Right renal cortex interstitium (tissue), 3 donors: ENCODE measurements at regions not wholly inside any gene's neighbourhood (a gene's known extent, or its start where the extent isn't known, plus 50 kb on each side); places are given as distances from the start of the nearest gene placed in this dataset.

Source experiments
- DNase-seq, 3 donors: peaks; one replicate each; pipeline ENCODE4 v3.0.0-alpha.2; 2013; ENCODE audit warnings: low read depth in 3 of 3, low spot score in 2 of 3

DNA sequence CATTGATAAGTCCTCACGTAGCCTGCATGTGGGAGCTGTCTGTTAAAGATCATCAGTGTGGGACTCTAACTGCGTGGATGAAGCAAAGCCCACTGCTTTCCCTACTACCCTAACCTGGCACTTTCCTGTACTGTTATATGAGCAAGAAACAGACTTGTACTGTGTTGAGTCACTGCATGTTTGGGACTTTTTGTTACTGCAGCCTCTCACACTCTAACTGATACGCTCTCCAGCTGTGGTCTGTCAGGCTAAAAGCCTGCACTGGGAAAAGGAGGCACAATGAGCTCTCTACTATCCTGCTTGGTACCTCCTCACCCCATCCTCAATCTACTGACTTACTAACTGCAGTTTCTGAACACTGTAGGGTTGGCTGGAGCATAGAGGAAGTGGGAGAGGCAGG lies 93.7 kb upstream of the PLET1 start:
- no peak for DNase-seq

DNA sequence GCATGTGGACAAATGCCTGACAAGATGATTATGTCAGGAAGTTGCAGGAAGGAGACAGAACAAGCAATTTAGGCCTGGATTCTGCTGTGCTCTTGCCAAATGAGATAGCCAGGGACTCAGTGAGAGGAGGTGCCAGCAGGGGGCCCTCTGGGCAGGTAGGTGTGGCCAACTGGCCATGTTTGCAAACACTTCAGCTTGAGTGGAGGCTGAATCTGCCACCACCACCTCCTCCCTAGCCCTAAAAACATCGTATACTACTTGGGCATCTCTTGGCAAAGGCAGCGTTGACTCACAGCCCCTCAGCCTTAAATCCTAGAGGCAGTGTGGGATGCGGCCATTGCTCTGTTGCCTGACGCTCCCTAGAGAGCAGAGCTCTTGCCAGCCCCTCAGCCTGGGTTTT lies 95.1 kb upstream of the PLET1 start:
- DNase-seq, result no peak

DNA sequence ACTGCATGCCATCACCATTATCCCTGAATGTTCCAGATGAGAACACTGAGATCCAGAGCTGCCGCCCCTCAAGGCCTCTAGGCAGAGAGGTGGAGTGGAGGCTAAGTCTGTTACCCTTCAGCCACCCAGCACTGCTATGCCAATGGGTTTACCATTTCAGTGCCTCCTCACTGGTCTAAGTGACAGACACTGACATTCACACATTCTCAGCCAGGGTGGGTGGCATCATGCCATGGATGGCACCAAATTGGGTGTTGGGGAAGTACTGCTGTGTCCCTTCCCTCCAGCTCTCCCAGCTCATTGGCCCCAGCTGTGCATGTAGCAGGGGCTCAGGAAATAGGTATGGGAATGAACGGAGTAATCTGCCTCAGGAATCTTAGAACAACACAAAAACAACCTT lies 96.8 kb upstream of the PLET1 start:
- no peak for DNase-seq

DNA sequence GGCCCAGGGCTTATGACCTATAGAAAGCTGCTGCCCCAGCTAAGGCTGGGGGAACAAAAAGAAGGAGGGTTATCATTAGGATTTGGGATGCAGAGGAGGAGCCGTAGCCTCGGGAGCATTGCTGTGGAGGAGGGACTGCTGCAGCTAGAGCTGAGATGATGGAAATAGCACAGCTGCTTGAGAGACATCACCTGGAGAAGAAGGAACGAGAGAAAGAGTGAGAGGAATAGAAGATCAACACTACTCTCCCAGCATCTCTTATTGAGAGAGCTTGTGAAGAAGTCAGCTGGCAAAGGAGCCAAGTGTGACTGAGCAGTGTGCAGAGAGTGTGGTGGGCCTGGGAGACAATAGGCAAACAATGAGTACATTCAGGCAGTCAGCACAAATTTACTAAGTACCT lies 100.7 kb upstream of the PLET1 start:
- no peak for DNase-seq

DNA sequence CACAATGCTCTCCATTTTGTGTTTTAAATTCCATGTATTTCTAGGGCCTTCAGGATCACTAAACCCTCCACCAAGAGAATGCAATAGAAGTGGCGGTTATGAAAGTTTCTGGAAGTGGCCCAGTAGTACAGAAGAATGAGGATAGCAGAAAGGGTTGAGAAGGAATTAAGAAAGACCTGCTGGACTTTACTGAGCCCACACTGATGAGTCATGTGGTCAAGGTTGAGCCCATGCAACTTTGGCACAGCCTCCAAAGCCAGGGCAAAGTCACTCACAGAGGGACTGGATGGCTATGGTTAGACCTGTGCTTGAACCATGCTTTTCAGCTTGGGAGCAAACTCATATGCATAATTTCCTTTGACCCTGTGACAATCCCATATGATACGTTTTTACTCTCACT lies 102.9 kb upstream of the PLET1 start:
- DNase-seq, result no peak

DNA sequence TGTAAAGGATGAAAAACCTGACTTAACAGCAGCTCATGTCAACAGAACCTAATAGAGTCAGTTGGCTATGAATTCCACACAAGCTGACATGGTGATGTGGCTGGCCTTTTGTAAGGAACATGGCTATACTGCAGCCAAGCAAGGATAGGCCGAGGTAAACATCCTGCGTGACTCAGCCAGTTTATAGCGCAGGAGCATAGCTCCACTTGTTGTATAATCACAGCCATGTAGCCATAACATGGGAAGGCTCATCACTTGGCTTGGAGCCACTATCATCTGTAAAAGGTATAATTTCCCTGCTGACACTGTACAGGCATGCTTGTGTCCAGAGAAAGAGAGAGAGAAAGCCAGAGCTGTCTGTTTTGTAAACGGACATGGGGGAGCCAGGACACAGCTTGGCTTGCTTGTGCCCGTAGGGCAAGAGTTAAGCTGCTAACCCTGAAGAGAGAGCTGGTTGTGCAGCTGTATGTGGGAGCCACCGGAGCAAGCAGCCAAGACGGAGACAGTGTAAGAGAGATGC lies 104.4 kb upstream of the PLET1 start:
- no peak for DNase-seq

DNA sequence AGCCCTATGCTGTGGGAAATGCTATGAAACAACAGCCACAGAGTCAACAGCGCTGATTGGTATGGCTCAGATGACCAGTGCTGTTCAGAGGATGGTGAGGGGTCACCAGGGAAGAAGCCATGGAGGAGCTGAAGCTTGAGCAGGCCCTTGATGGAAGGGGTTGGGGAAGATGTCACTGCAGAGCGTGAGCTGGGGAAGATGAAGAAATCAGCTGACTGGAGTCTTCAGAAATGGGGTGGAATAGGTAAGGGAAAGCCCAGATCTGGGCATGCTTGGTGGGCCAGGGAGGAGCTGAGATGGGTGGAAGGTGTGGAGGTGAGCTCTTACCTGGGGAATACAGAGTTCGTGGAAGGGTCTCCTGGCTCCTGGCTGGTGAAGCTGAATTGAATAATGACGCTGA lies 105.4 kb upstream of the PLET1 start:
- no peak for DNase-seq

DNA sequence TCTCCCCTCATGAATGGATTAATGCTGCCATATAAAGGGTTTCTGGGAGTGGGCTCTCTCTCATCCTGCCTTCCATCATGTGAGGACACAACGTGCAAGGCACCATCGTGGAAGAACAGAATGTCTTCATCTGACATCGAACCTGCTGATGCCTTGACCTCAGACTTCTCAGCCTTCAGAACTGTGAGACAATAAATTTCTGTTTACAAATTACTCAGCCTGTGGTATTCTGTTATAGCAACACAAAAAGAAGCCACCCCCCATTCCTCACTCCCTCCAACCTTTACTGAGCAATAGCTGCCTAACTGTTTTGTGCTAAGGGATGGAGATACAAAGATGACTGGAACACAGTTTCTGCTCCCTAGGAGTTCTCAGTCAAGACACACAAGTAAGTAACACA lies 106.1 kb upstream of the PLET1 start:
- no peak for DNase-seq

DNA sequence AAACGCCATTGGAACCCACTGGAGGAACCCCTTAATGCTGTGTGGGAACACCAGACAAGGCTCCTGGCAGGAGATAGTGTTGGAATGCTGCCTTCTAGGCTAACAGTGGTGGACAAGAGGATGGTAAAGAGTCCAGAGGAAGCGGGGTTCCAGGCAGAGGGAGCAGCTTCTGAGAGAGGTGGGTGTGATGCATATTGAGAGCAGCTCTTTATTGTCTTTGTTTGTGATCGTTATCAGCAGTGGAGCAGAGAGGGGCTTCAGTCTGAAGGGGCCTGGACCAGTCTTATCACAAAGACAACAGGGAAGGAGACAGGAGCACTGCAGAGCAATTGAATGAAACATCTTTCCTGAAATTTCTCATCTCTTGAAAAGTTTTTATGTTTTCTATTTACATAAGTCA lies 106.8 kb upstream of the PLET1 start:
- DNase-seq, result no peak

DNA sequence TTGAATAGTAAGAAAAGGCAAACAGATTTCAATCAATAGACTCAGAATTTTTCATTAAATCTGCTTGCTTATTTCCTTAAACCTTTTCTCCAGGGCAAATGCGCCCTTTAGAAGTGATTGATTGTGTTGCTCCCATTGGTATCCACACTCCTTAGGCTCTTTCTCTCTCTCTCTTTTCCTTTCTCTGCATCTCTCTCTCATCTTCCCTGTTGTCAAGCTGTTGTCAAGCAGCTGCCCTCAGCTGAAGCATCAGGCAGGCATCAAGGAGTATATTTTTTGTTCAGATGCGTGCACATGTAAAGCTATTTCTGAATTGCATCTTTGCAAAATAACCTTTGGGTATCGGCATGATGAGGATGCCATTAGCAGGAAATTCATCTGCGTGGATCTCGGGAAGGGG lies 107.2 kb upstream of the PLET1 start:
- DNase-seq, result no peak

DNA sequence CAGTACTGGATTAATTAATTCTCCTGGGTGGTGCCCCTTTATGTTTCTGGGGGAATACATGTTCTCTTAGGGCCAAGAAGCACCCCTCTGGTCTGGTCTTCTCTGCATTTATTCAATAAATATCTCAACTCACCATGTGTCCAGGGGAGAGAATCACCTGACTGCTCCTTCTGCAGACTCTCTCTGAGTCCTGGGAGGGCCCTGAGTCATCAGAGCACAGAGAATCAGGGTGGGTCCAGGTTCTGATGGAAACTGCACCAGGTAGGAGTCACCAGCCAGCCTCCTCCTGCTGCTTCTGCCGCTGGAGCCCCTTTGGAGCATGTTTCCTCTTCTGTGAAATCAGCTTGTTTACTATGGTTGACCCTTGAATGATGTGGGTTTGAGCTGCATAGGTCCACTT lies 107.7 kb upstream of the PLET1 start:
- DNase-seq, result no peak

DNA sequence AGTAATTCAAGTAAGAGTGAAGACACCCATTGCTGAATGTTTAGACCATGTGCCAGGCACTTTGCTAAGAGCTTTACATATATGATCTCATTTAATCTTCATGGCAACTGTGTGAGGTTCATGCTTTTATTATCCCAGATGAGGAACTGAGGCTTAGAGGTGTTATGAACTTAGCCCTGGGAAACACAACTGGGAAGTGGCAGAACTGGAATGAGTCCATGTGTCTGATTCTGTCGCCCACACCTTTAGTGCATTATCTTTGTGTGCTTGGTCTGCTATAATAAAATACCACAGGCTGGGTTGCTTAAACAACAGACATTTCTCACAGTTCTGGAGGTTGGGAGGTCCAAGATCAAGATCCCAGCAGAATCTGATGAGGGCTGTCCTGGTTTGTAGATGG lies 108.7 kb upstream of the PLET1 start:
- no peak for DNase-seq

DNA sequence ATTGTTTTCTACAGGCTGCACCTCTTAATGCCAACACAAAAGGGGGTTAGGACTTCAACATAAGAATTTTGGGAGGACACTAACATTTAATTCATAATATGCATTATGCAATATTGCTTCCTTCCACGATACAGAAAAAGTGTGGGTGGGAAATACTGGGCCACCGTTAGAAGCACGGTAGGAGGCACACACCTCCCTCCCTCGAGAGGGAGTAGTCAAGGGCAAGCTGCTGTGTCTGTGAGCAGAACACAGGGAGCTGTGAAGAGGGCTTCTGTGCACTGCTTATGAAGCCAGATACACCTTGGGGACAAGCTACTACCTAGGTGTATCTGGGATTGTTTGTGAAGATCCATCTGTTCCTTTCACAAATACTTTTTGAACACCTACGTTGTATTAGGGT lies 109.3 kb upstream of the PLET1 start:
- DNase-seq, result no peak

DNA sequence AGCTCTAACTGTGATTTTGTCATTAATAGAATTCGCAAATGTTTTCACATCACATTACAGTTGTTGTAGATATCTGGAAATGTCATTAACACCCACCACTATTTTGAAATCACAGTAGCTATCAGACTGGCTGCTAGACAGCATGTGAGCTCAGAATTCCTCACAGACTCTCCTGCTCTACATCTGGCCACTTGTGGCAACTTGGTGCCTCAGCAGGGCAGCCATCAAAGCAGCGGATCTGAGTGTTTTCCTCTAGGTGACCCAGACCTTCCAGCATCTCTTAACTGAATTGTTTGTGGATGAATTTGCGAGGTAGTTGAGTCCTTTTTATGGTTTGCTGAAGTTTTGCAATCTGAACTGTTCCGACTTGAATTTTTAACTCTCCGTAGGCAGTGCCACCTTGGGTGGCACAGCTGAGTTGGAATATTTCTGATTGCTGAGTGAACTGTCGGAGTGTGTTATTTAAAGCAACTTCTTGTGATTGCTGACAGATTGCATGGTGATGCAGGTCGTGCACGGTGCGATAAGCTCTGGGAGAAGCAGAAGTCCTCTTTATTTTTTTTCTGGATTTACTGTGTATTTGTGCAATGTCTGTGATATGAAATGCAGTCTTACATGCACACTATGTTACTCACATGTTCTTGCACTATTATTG lies 114.0 kb upstream of the PLET1 start:
- no peak for DNase-seq

DNA sequence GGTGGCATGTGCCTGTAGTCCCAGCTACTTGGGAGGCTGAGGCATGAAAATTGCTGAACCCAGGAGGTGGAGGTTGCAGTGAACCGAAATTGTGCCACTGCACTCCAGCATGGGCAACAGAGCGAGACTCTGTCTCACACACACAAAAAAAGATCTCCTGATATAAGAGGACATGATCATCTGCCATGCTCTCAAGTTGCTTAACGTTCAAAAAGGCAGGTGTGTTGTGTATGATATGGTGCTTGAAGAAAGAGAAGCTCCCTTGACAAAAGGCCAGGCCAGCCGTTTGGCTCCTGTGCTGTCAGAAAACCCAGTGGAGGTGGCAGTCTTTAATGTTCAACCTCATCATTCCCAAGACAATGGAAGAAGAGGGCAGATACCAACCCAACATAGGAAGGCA lies 117.3 kb upstream of the PLET1 start:
- DNase-seq, result no peak

DNA sequence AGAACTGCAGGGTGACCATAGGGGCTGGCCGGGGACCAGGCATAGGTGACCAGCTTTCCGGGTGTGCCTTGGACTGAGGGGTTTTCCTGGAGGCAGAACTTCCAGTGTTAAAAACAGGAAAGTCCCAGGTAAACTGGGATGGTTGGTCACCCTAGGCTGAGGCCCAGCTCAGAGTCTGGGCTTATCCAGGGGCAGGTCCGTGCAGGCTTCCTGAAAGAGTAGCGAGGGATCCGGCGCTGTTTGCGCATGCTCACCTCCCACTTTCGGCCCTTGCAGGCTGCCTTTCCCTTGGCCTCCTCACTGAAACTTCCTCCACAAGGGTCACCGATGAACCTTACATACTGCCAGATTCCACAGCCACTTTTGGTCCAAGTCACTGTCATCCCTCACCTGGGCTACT lies 119.8 kb upstream of the PLET1 start:
- DNase-seq, result no peak

DNA sequence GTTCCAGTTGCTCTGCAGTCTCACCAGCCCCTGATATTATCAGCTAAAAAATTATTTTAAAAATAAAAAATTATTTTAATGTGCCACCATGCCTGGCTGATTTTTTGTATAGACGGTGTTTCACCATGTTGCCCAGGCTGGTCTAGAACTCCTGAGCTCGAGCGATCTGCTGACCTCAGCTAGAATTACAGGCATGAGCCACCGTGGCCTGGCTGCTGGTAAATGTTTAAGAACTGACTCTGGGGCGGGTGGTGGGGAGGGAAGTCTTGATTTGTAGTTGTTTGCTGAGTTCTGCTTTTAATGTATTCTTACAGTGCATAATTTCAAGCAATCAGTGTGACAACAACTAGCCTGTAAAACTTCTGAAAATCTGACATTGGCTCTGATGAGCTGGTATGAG lies 120.9 kb upstream of the PLET1 start:
- DNase-seq, result no peak

DNA sequence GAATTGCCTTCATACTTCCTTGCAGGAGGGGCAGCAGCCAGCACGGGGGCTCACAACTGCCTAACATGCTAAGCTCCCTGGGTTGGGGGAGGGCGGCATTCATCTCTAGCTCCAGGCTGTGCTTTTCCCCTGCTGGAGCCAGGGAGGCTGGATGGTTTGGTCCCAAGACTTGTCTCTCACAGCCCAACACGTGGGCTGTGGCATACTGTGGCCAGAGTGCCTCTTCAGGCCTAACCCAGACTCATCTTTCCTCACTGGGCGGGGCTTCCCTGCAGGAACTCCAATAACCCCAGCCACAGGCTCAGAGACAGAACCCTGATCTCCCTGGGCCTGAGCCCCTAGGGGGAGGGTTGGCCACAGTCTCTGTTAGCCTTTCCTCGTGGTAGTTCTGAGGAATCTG lies 121.9 kb upstream of the PLET1 start:
- DNase-seq, result no peak

DNA sequence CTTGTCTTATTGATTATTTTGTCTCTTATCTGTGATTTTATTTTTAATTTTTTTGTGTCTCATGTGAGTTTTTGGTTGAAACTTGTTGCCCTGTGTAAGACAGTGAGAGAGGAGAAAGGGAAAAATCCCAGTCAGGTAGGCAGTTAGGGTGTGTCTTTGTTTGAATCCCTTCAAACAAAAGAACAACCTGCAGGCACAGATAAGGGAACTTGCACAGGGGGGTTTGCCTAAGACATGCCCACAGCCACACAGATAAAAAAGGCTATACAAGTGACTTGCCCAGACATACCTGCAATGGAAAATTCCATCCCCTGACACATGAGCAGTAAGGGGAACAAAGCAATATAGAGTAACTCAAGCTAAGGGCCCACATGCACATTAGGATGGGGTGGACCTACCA lies 127.8 kb upstream of the PLET1 start:
- DNase-seq, result no peak

DNA sequence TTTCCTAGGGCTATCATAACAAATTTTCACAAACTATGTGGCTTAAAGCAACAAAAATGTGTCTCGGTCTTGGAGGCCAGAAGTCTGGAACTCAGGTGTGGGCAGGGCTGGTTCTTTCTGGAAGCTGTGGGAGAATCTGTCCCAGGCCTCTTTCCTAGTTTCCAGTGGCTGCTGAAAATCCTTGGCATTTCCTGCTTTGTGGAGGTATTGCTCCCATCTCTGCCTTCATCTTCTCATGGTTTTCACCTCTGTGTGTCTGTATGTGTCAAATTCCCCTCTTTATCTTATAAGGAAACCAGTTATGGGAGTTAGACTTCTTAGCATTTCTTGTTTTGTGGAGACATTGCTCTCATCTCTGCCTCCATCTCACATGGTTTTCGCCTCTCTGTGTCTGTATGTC lies 130.4 kb upstream of the PLET1 start:
- DNase-seq, result no peak

DNA sequence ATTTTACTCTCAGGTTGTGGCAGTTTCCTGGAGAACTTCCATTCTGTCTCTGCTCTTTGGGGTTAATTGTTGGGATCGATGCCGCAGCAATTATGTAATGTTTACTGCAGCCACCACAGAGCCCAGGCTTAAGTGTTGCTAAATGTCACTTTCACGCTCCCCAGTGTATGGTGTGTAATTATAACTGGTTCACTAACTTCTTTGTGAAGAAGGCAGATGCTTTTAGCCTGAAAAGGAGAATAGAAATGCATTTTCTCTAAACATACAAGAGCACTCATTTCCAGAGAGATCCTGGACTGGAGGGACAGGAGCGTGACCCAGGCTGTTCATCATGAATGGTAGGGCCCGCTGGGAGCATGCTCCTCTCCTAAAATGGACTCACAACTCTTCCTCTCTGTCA lies 132.2 kb upstream of the PLET1 start:
- no peak for DNase-seq

DNA sequence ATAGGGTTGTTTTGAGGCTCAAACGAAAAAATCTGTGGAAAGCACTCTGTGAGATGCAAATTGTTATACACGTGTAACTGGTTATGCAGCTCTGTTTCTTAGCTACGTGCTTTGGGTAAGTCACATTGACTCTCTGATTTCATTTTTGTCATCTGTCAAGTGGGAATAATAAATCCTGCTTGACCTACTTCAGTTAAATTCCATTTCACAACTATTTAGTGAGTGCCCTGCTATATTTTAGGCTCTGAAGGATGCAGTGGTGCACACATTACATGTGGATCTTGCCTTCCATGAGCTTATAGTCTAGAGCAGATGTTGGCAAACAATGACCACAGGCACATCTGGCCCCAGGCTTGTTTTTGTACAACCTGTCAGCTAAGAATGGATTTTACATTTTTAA lies 133.6 kb upstream of the PLET1 start:
- DNase-seq, result no peak

DNA sequence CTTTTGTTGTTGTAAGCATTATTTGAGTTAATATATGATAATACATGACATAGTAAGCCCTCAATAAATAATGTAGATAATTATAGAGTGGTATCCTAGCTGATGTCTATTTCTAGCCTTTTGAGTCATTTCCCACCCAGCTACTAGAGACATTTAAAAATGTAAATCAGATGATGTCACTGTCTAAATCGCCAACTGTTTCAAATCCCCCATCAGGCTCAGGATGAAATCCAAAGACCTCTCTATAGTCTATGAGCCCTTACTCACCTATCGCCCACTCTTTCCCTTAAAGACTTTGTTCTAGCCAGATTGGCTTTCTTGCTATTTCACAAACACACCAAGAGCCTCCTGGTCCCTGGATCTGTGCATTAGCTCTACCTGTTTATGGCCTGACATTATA lies 135.4 kb upstream of the PLET1 start:
- DNase-seq, result no peak
